ENCODE measurements at regions not wholly inside any gene's neighbourhood (a gene's known extent, or its start where the extent isn't known, plus 50 kb on each side); places are given as distances from the start of the nearest gene placed in this dataset.

GRCh38 chr13:85040215-85040614, 759.0 kb downstream of the SLITRK6 start:
- H3K4me2 ChIP-seq (ENCODE audit: low read length), result no peak overlapping the region
- H3K9me3 ChIP-seq (ENCODE audit: low read length), result no peaks in the 10 kb centered on the region
- no peaks in the 10 kb centered on the region for H4K20me1 ChIP-seq (ENCODE audit: insufficient read depth, low read length)
- no peaks in the 10 kb centered on the region for H3K79me2 ChIP-seq (ENCODE audit: insufficient read depth, low read length)
- H3K4me3 ChIP-seq (ENCODE audit: low read depth, low read length, poor library complexity, severe bottlenecking), result no peak overlapping the region
- TF ChIP-seq EZH2 (IDR thresholded peaks at IDR 0.05; ENCODE audit: borderline replicate concordance, low read length) (no peak), CTCF (IDR thresholded peaks at IDR 0.05; ENCODE audit: low read length) (no peak)
- no peaks in the 10 kb centered on the region for H3K4me1 ChIP-seq (ENCODE audit: insufficient read depth, low read length, severe bottlenecking)
- H3K36me3 ChIP-seq (ENCODE audit: insufficient read depth, low read length), result no peaks in the 10 kb centered on the region
- H3K27ac ChIP-seq (ENCODE audit: low read depth, low read length, poor library complexity, severe bottlenecking), result no peak overlapping the region
- no peak overlapping the region for H3K9ac ChIP-seq (ENCODE audit: low read length)
- H2AFZ ChIP-seq (ENCODE audit: low read length), result no peak overlapping the region
- H3K27me3 ChIP-seq (ENCODE audit: insufficient read depth, low read length), result no peaks in the 10 kb centered on the region
- H3F3A ChIP-seq (ENCODE audit: insufficient read depth, low read length), result no peaks in the 10 kb centered on the region
- H3K9me2 ChIP-seq (ENCODE audit: low read depth, low read length), result no peaks in the 10 kb centered on the region

- Histone ChIP-seq H3K4me2 (ENCODE audit: low read length) (no peak overlapping the region), H3K79me2 (ENCODE audit: insufficient read depth, low read length) (no peaks in the 10 kb centered on the region), H3K36me3 (ENCODE audit: insufficient read depth, low read length) (no peaks in the 10 kb centered on the region), H3F3A (ENCODE audit: insufficient read depth, low read length) (no peaks in the 10 kb centered on the region), H3K9me2 (ENCODE audit: low read depth, low read length) (no peaks in the 10 kb centered on the region), H3K4me3 (ENCODE audit: low read depth, low read length, poor library complexity, severe bottlenecking) (no peak overlapping the region), H3K4me1 (ENCODE audit: insufficient read depth, low read length, severe bottlenecking) (no peaks in the 10 kb centered on the region), H4K20me1 (ENCODE audit: insufficient read depth, low read length) (no peaks in the 10 kb centered on the region), H3K9me3 (ENCODE audit: low read length) (peaks cover 3% of the 10 kb centered on the region; the same call in 1 of the 2 replicates), H3K9ac (ENCODE audit: low read length) (no peak overlapping the region), H3K27me3 (ENCODE audit: insufficient read depth, low read length) (no peaks in the 10 kb centered on the region), H2AFZ (ENCODE audit: low read length) (no peak overlapping the region), H3K27ac (ENCODE audit: low read depth, low read length, poor library complexity, severe bottlenecking) (no peak overlapping the region)
- TF ChIP-seq EZH2 (IDR thresholded peaks at IDR 0.05; ENCODE audit: borderline replicate concordance, low read length) (no peak), CTCF (IDR thresholded peaks at IDR 0.05; ENCODE audit: low read length) (no peak)
Observed at GRCh38 chr13:85031771-85032170, 767.4 kb downstream of the SLITRK6 start.

GRCh38 chr13:85028035-85028434, 771.2 kb downstream of the SLITRK6 start:
- H3K4me1 ChIP-seq (ENCODE audit: insufficient read depth, low read length, severe bottlenecking), result no peaks in the 10 kb centered on the region
- no peak overlapping the region for H3K9ac ChIP-seq (ENCODE audit: low read length)
- H3K9me3 ChIP-seq (ENCODE audit: low read length), result peaks cover 6% of the 10 kb centered on the region; the same call in 1 of the 2 replicates
- H3K27ac ChIP-seq (ENCODE audit: low read depth, low read length, poor library complexity, severe bottlenecking), result no peak overlapping the region
- H4K20me1 ChIP-seq (ENCODE audit: insufficient read depth, low read length), result no peaks in the 10 kb centered on the region
- H3K9me2 ChIP-seq (ENCODE audit: low read depth, low read length), result no peaks in the 10 kb centered on the region
- H3K27me3 ChIP-seq (ENCODE audit: insufficient read depth, low read length), result no peaks in the 10 kb centered on the region
- no peaks in the 10 kb centered on the region for H3K79me2 ChIP-seq (ENCODE audit: insufficient read depth, low read length)
- H2AFZ ChIP-seq (ENCODE audit: low read length), result no peak overlapping the region
- H3K4me2 ChIP-seq (ENCODE audit: low read length), result no peak overlapping the region
- H3K4me3 ChIP-seq (ENCODE audit: low read depth, low read length, poor library complexity, severe bottlenecking), result no peak overlapping the region
- no peaks in the 10 kb centered on the region for H3K36me3 ChIP-seq (ENCODE audit: insufficient read depth, low read length)
- TF ChIP-seq EZH2 (IDR thresholded peaks at IDR 0.05; ENCODE audit: borderline replicate concordance, low read length) (no peak), CTCF (IDR thresholded peaks at IDR 0.05; ENCODE audit: low read length) (no peak)
- H3F3A ChIP-seq (ENCODE audit: insufficient read depth, low read length), result no peaks in the 10 kb centered on the region
